ENCODE measurements at regions not wholly inside any gene's neighbourhood (a gene's known extent, or its start where the extent isn't known, plus 50 kb on each side); places are given as distances from the start of the nearest gene placed in this dataset.
"Not testable (repeated sequence)": the region's sequence is repeated elsewhere in the genome, so short reads cannot be mapped to it uniquely, and the experiment has no call there.

GRCh38 chr6:121555201-121555600, 119.8 kb downstream of the GJA1 start:
- TF ChIP-seq ESRRA (IDR thresholded peaks at IDR 0.05; ENCODE audit: borderline replicate concordance, low read length) (no peak), POLR2AphosphoS2 (conservative IDR thresholded peaks at IDR 0.05; ENCODE audit: low read length) (no peak), HOXB5 (CRISPR knock-in tag; IDR thresholded peaks at IDR 0.05) (no peak), ZSCAN20 (CRISPR knock-in tag; IDR thresholded peaks at IDR 0.05) (no peak), CTCF (IDR thresholded peaks at IDR 0.05) (no peak), PHF8 (IDR thresholded peaks at IDR 0.05; ENCODE audit: borderline replicate concordance, low read depth) (no peak), JUNB (IDR thresholded peaks at IDR 0.05) (no peak), EHF (CRISPR knock-in tag; IDR thresholded peaks at IDR 0.05) (no peak), RNF2 (IDR thresholded peaks at IDR 0.05; ENCODE audit: borderline replicate concordance, low read depth) (no peak), MAZ (IDR thresholded peaks at IDR 0.05; ENCODE audit: borderline replicate concordance, low read depth, low read length) (no peak)
- FAIRE-seq = no peak
- ChIA-PET POLR2A (no interaction called here), CTCF (no interaction called here)
- no peak for ATAC-seq
- DNase-seq (ENCODE audit: low read depth in 1 of 2, low spot score in 1 of 2) = no peak
- Histone ChIP-seq H3K9me3 (no peaks in the 10 kb centered on the region), H3K27ac (no peak overlapping the region), H3K4me2 (no peak overlapping the region), H3K4me1 (peaks cover 4% of the 10 kb centered on the region), H3K4me3 (no peak overlapping the region)
- 83% methylated on average over 4 of the region's 4 CpGs for WGBS (ENCODE audit: missing lambda C conversion rate)

- CTCF ChIA-PET = interaction anchor here (1.0 kb wide), 1 partner anchor 24 kb away, joined by 3 read pairs; no protein-coding TSS in a partner anchor
- H3K27ac ChIP-seq; H3K9me3 ChIP-seq; ATAC-seq; H3K4me2 ChIP-seq; DNase-seq (ENCODE audit: low read depth in 1 of 2, low spot score in 1 of 2); POLR2A ChIA-PET; H3K4me3 ChIP-seq; FAIRE-seq; H3K4me1 ChIP-seq: not testable (repeated sequence)
- WGBS (ENCODE audit: missing lambda C conversion rate) = 88% methylated on average over 3 of the region's 3 CpGs
Observed at GRCh38 chr6:121556149-121556548, 120.7 kb downstream of the GJA1 start.

DNA sequence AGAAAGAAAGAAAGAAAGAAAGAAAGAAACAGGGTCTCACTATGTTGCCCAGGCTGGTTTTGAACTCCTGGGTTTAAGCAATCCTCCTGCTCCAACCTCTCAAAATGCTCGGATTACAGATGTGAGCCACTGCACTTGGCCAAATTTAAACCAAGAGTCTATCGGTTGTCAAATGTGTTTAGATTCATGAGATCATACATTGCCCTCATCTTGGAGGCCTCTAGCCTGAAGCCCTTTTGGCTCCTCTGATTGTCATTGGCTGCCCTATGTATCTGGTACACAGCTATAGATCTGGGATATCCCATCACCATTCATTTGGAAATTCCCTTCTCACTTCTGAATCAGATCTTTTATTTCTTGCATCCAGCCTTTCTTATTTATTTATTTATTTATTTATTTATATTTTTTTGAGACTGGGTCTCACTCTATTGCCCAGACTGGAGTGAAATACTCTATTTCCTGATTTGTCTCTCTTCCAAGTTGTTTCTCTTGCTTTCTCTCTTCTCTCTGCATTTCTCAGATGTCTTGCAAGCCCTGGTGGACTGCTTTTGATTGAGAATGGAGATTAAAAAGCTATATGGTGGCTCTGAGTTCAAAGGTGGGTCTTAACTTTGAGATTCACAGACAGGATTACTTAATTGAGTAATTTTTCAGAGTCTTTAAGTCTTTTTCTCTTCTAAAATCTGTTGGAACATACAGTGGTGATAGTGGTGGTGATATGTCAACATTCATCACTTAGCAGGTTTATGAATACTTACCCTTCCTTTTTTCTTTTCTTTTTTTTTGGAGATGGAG, 121.9 kb downstream of the GJA1 start:
- FAIRE-seq = no peak
- ATAC-seq = no peak
- POLR2A ChIA-PET = no interaction called here
- H3K4me3 ChIP-seq = no peak overlapping the region
- 85% methylated on average over 2 of the region's 2 CpGs for WGBS (ENCODE audit: missing lambda C conversion rate)
- H3K27ac ChIP-seq = no peak overlapping the region
- no peaks in the 10 kb centered on the region for H3K9me3 ChIP-seq
- no peak overlapping the region for H3K4me2 ChIP-seq
- DNase-seq (ENCODE audit: low read depth in 1 of 2, low spot score in 1 of 2) = no peak
- CTCF ChIA-PET = interaction anchor here (1.0 kb wide), 1 partner anchor 25 kb away, joined by 3 read pairs; no protein-coding TSS in a partner anchor
- H3K4me1 ChIP-seq = no peaks in the 10 kb centered on the region
- TF ChIP-seq NPAS2 (CRISPR knock-in tag; IDR thresholded peaks at IDR 0.05; ENCODE audit: borderline replicate concordance) = no peak
- TF ChIP-seq TP53 (CRISPR knock-in tag; IDR thresholded peaks at IDR 0.05) = no peak
- TF ChIP-seq RARB (CRISPR knock-in tag; IDR thresholded peaks at IDR 0.05) = no peak
- TF ChIP-seq JUNB (IDR thresholded peaks at IDR 0.05) = no peak
- no peak for TF ChIP-seq TFCP2L1 (CRISPR knock-in tag; IDR thresholded peaks at IDR 0.05)
- TF ChIP-seq, protein P1, sequence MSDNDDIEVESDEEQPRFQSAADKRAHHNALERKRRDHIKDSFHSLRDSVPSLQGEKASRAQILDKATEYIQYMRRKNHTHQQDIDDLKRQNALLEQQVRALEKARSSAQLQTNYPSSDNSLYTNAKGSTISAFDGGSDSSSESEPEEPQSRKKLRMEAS (IDR thresholded peaks at IDR 0.05) = no peak
- no peak for TF ChIP-seq HOXB5 (CRISPR knock-in tag; IDR thresholded peaks at IDR 0.05)
- TF ChIP-seq, protein P2, sequence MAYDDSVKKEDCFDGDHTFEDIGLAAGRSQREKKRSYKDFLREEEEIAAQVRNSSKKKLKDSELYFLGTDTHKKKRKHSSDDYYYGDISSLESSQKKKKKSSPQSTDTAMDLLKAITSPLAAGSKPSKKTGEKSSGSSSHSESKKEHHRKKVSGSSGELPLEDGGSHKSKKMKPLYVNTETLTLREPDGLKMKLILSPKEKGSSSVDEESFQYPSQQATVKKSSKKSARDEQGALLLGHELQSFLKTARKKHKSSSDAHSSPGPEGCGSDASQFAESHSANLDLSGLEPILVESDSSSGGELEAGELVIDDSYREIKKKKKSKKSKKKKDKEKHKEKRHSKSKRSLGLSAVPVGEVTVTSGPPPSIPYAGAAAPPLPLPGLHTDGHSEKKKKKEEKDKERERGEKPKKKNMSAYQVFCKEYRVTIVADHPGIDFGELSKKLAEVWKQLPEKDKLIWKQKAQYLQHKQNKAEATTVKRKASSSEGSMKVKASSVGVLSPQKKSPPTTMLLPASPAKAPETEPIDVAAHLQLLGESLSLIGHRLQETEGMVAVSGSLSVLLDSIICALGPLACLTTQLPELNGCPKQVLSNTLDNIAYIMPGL (CRISPR knock-in tag; IDR thresholded peaks at IDR 0.05; ENCODE audit: borderline replicate concordance) = no peak
- TF ChIP-seq, protein P3, sequence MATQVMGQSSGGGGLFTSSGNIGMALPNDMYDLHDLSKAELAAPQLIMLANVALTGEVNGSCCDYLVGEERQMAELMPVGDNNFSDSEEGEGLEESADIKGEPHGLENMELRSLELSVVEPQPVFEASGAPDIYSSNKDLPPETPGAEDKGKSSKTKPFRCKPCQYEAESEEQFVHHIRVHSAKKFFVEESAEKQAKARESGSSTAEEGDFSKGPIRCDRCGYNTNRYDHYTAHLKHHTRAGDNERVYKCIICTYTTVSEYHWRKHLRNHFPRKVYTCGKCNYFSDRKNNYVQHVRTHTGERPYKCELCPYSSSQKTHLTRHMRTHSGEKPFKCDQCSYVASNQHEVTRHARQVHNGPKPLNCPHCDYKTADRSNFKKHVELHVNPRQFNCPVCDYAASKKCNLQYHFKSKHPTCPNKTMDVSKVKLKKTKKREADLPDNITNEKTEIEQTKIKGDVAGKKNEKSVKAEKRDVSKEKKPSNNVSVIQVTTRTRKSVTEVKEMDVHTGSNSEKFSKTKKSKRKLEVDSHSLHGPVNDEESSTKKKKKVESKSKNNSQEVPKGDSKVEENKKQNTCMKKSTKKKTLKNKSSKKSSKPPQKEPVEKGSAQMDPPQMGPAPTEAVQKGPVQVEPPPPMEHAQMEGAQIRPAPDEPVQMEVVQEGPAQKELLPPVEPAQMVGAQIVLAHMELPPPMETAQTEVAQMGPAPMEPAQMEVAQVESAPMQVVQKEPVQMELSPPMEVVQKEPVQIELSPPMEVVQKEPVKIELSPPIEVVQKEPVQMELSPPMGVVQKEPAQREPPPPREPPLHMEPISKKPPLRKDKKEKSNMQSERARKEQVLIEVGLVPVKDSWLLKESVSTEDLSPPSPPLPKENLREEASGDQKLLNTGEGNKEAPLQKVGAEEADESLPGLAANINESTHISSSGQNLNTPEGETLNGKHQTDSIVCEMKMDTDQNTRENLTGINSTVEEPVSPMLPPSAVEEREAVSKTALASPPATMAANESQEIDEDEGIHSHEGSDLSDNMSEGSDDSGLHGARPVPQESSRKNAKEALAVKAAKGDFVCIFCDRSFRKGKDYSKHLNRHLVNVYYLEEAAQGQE (IDR thresholded peaks at IDR 0.05) = no peak
- no peak for TF ChIP-seq POLR2AphosphoS2 (conservative IDR thresholded peaks at IDR 0.05; ENCODE audit: low read length)
- TF ChIP-seq, protein P4, sequence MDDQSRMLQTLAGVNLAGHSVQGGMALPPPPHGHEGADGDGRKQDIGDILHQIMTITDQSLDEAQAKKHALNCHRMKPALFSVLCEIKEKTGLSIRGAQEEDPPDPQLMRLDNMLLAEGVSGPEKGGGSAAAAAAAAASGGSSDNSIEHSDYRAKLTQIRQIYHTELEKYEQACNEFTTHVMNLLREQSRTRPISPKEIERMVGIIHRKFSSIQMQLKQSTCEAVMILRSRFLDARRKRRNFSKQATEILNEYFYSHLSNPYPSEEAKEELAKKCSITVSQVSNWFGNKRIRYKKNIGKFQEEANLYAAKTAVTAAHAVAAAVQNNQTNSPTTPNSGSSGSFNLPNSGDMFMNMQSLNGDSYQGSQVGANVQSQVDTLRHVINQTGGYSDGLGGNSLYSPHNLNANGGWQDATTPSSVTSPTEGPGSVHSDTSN (IDR thresholded peaks at IDR 0.05) = no peak
- TF ChIP-seq MAFK (IDR thresholded peaks at IDR 0.05; ENCODE audit: partially characterized antibody) = no peak
- TF ChIP-seq RFX5 (IDR thresholded peaks at IDR 0.05) = no peak
- TF ChIP-seq, protein P5, sequence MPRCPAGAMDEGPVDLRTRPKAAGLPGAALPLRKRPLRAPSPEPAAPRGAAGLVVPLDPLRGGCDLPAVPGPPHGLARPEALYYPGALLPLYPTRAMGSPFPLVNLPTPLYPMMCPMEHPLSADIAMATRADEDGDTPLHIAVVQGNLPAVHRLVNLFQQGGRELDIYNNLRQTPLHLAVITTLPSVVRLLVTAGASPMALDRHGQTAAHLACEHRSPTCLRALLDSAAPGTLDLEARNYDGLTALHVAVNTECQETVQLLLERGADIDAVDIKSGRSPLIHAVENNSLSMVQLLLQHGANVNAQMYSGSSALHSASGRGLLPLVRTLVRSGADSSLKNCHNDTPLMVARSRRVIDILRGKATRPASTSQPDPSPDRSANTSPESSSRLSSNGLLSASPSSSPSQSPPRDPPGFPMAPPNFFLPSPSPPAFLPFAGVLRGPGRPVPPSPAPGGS (IDR thresholded peaks at IDR 0.05) = no peak
- no peak for TF ChIP-seq HES2 (IDR thresholded peaks at IDR 0.05)

Measured in A549 (cell line).